Erythroblast (primary cell): ENCODE measurements at regions not wholly inside any gene's neighbourhood (a gene's known extent, or its start where the extent isn't known, plus 50 kb on each side); places are given as distances from the start of the nearest gene placed in this dataset.

Source experiments
- GATA1 ChIP-seq: IDR thresholded peaks from 2 replicates; pipeline ENCODE4 v1.6.1; 2011; ENCODE audit warnings: low read depth, mild to moderate bottlenecking, control low read depth, low read length, moderate library complexity
- POLR2A ChIP-seq: IDR thresholded peaks from 2 replicates; pipeline ENCODE4 v1.6.1; 2011; ENCODE audit warnings: mild to moderate bottlenecking, low read length

- TF ChIP-seq POLR2A = no peak
- no peak for TF ChIP-seq GATA1
Measured at GRCh38 chr14:55910601-55911243, 207.5 kb upstream of the PELI2 start.
